Activated T-cell treated with anti-CD3 and anti-CD28 coated beads, Interleukin-2, amount 50 U/mL, for 72 hours (primary cell): ENCODE measurements at regions not wholly inside any gene's neighbourhood (a gene's known extent, or its start where the extent isn't known, plus 50 kb on each side); places are given as distances from the start of the nearest gene placed in this dataset.

Source experiments
- ATAC-seq, 2 donors: fragments of 150-1000 bp; cut with Tn5 transposase; replicated peaks in 1 of 2; 2 replicates each; pipeline ENCODE4 v1.10.0; 2021; ENCODE audit warnings: moderate library complexity in 2 of 2, mild to moderate bottlenecking in 1 of 2
- DNase-seq, 2 donors: peaks; one replicate each; pipeline ENCODE4 v3.0.0; 2021 to 2022; ENCODE audit warnings: mixed read lengths in 1 of 2
- H3K27ac Mint-ChIP-seq: one replicate; pipeline ENCODE4 v1.8.0; 2022; ENCODE audit warnings: mild to moderate bottlenecking, moderate library complexity, mixed read lengths
- H3K27me3 Mint-ChIP-seq: one replicate; pipeline ENCODE4 v1.8.0; 2022; ENCODE audit warnings: low read depth, mixed read lengths
- H3K36me3 Mint-ChIP-seq, 2 donors: one replicate each; pipeline ENCODE4 v1.8.0; 2022; ENCODE audit warnings: mixed read lengths in 2 of 2, mild to moderate bottlenecking in 1 of 2; ENCODE audit not compliant: insufficient read depth in 2 of 2
- H3K4me1 Mint-ChIP-seq: one replicate; pipeline ENCODE4 v1.8.0; 2022; ENCODE audit warnings: low read depth, mixed read lengths
- H3K4me3 Mint-ChIP-seq, 2 donors: one replicate each; pipeline ENCODE4 v1.8.0; 2022; ENCODE audit warnings: mild to moderate bottlenecking in 2 of 2, mixed read lengths in 2 of 2, moderate library complexity in 2 of 2
- H3K9me3 Mint-ChIP-seq, 2 donors: one replicate each; pipeline ENCODE4 v1.8.0; 2022; ENCODE audit warnings: mixed read lengths in 2 of 2

GRCh38 chr13:109500146-109500773 is 286.1 kb downstream of the IRS2 start:
- peaks cover 0 to 4% of the 10 kb centered on the region in 2 donors for H3K36me3 Mint-ChIP-seq
- no peak for ATAC-seq
- H3K27me3 Mint-ChIP-seq = peaks cover 12% of the 10 kb centered on the region
- H3K4me1 Mint-ChIP-seq = no peaks in the 10 kb centered on the region
- peaks cover 5 to 8% of the 10 kb centered on the region in 2 donors for H3K9me3 Mint-ChIP-seq
- H3K27ac Mint-ChIP-seq = no peak overlapping the region
- DNase-seq = no peak
- no peak overlapping the region for H3K4me3 Mint-ChIP-seq

GRCh38 chr13:109497917-109498316 is 288.5 kb downstream of the IRS2 start:
- no peak for ATAC-seq
- Mint-ChIP-seq H3K9me3 (peaks cover 0 to 1% of the 10 kb centered on the region in 2 donors), H3K36me3 (no peaks in the 10 kb centered on the region)

GRCh38 chr13:109496216-109496615 is 290.2 kb downstream of the IRS2 start:
- H3K9me3 Mint-ChIP-seq = no peaks in the 10 kb centered on the region
- ATAC-seq (no peak), DNase-seq (no peak)
- H3K4me1 Mint-ChIP-seq = no peaks in the 10 kb centered on the region
- H3K27me3 Mint-ChIP-seq = peaks cover 6% of the 10 kb centered on the region
- H3K4me3 Mint-ChIP-seq = no peak overlapping the region
- H3K36me3 Mint-ChIP-seq = no peaks in the 10 kb centered on the region
- no peak overlapping the region for H3K27ac Mint-ChIP-seq

More at GRCh38 chr13:109497917-109498316, 288.5 kb downstream of the IRS2 start:
- H3K4me1 Mint-ChIP-seq = no peaks in the 10 kb centered on the region
- H3K27me3 Mint-ChIP-seq = peaks cover 6% of the 10 kb centered on the region
- no peak overlapping the region for H3K27ac Mint-ChIP-seq
- DNase-seq = no peak
- H3K4me3 Mint-ChIP-seq = no peak overlapping the region

GRCh38 chr13:109494925-109495369 is 291.4 kb downstream of the IRS2 start:
- Mint-ChIP-seq H3K27me3 (peaks cover 6% of the 10 kb centered on the region), H3K9me3 (no peaks in the 10 kb centered on the region), H3K4me1 (no peaks in the 10 kb centered on the region), H3K27ac (no peak overlapping the region), H3K36me3 (no peaks in the 10 kb centered on the region), H3K4me3 (no peak overlapping the region)
- no peak for DNase-seq
- ATAC-seq = no peak

- Mint-ChIP-seq H3K36me3 (no peaks in the 10 kb centered on the region), H3K27ac (no peak overlapping the region), H3K27me3 (no peaks in the 10 kb centered on the region), H3K4me3 (no peak overlapping the region), H3K9me3 (no peaks in the 10 kb centered on the region), H3K4me1 (no peaks in the 10 kb centered on the region)
- ATAC-seq (no peak), DNase-seq (no peak)
These were observed 301.1 kb downstream of the IRS2 start for GRCh38 chr13:109485136-109485794.

GRCh38 chr13:109483284-109483683 is 303.1 kb downstream of the IRS2 start:
- Mint-ChIP-seq H3K27me3 (peaks cover 2% of the 10 kb centered on the region), H3K4me3 (no peak overlapping the region), H3K9me3 (no peaks in the 10 kb centered on the region), H3K4me1 (no peaks in the 10 kb centered on the region), H3K27ac (no peak overlapping the region), H3K36me3 (no peaks in the 10 kb centered on the region)
- ATAC-seq = no peak
- DNase-seq = no peak

GRCh38 chr13:109481040-109481439 is 305.3 kb downstream of the IRS2 start:
- no peaks in the 10 kb centered on the region for H3K36me3 Mint-ChIP-seq
- no peak for DNase-seq
- H3K27ac Mint-ChIP-seq = no peak overlapping the region
- ATAC-seq = no peak
- no peaks in the 10 kb centered on the region for H3K4me1 Mint-ChIP-seq
- H3K4me3 Mint-ChIP-seq = no peak overlapping the region
- H3K9me3 Mint-ChIP-seq = no peaks in the 10 kb centered on the region
- H3K27me3 Mint-ChIP-seq = peaks cover 5% of the 10 kb centered on the region

GRCh38 chr13:109480011-109480955 is 306.1 kb downstream of the IRS2 start:
- no peaks in the 10 kb centered on the region for H3K36me3 Mint-ChIP-seq
- ATAC-seq = no peak
- H3K4me1 Mint-ChIP-seq = no peaks in the 10 kb centered on the region
- no peak overlapping the region for H3K27ac Mint-ChIP-seq
- peaks cover 5% of the 10 kb centered on the region for H3K27me3 Mint-ChIP-seq
- no peak overlapping the region for H3K4me3 Mint-ChIP-seq
- no peak for DNase-seq
- no peaks in the 10 kb centered on the region for H3K9me3 Mint-ChIP-seq

GRCh38 chr13:109479534-109479933 is 306.8 kb downstream of the IRS2 start:
- no peaks in the 10 kb centered on the region for H3K9me3 Mint-ChIP-seq
- H3K4me1 Mint-ChIP-seq = no peaks in the 10 kb centered on the region
- no peak overlapping the region for H3K27ac Mint-ChIP-seq
- no peaks in the 10 kb centered on the region for H3K36me3 Mint-ChIP-seq
- DNase-seq (no peak), ATAC-seq (no peak)
- no peak overlapping the region for H3K4me3 Mint-ChIP-seq
- peaks cover 5% of the 10 kb centered on the region for H3K27me3 Mint-ChIP-seq

GRCh38 chr13:109476001-109476400 is 310.4 kb downstream of the IRS2 start:
- Mint-ChIP-seq H3K4me1 (no peaks in the 10 kb centered on the region), H3K27me3 (peaks cover 5% of the 10 kb centered on the region), H3K27ac (no peak overlapping the region), H3K36me3 (no peaks in the 10 kb centered on the region), H3K4me3 (no peak overlapping the region), H3K9me3 (no peaks in the 10 kb centered on the region)
- no peak for DNase-seq
- no peak for ATAC-seq

GRCh38 chr13:109468123-109468522 is 318.3 kb downstream of the IRS2 start:
- no peak overlapping the region for H3K4me3 Mint-ChIP-seq
- H3K9me3 Mint-ChIP-seq = peaks cover 2 to 10% of the 10 kb centered on the region in 2 donors
- ATAC-seq (no peak), DNase-seq (no peak)
- H3K4me1 Mint-ChIP-seq = no peaks in the 10 kb centered on the region
- no peaks in the 10 kb centered on the region for H3K27me3 Mint-ChIP-seq
- H3K36me3 Mint-ChIP-seq = peaks cover 0 to 7% of the 10 kb centered on the region in 2 donors
- no peak overlapping the region for H3K27ac Mint-ChIP-seq

- H3K27ac Mint-ChIP-seq = no peak overlapping the region
- no peak overlapping the region for H3K4me3 Mint-ChIP-seq
- peaks cover under 1% of the 10 kb centered on the region for H3K27me3 Mint-ChIP-seq
- DNase-seq (no peak), ATAC-seq (no peak)
- no peaks in the 10 kb centered on the region for H3K4me1 Mint-ChIP-seq
- H3K9me3 Mint-ChIP-seq = peaks cover 5 to 10% of the 10 kb centered on the region in 2 donors
- H3K36me3 Mint-ChIP-seq = peaks cover 0 to 8% of the 10 kb centered on the region in 2 donors
These were observed 321.2 kb downstream of the IRS2 start for GRCh38 chr13:109465148-109465547.
